CD4-positive, alpha-beta memory T cell (primary cell): ENCODE measurements at regions not wholly inside any gene's neighbourhood (a gene's known extent, or its start where the extent isn't known, plus 50 kb on each side); places are given as distances from the start of the nearest gene placed in this dataset.

ENCODE experiments used
- CTCF ChIA-PET: fragments of 350-600 bp; sonication (Branson Sonifier 250); formaldehyde crosslinking; loops from one replicate; lab custom pipeline; 2021; ENCODE audit warnings: inconsistent platforms; ENCODE audit not compliant: partially characterized antibody; lab: Charles Lee
- POLR2A ChIA-PET: fragments of 350-600 bp; sonication (Branson Sonifier 250); formaldehyde crosslinking; loops from one replicate; lab custom pipeline; 2021; ENCODE audit not compliant: partially characterized antibody; lab: Charles Lee
- DNase-seq, 5 donors: peaks; one replicate each; pipeline versions ENCODE4 v3.0.0 to v3.0.0-alpha.2; 2020 to 2022; ENCODE audit warnings: mixed read lengths in 1 of 5
- H3K27ac ChIP-seq: one replicate; pipeline ENCODE4 v1.7.0; 2013; ENCODE audit warnings: low read depth, low read length
- H3K27me3 ChIP-seq: 2 replicates; pipeline ENCODE4 v1.7.0; 2013; ENCODE audit warnings: mild to moderate bottlenecking, low read length, moderate library complexity; ENCODE audit not compliant: insufficient read depth
- H3K36me3 ChIP-seq: 2 replicates; pipeline ENCODE4 v1.7.0; 2013; ENCODE audit warnings: mild to moderate bottlenecking, low read length, moderate library complexity; ENCODE audit not compliant: insufficient read depth
- H3K4me1 ChIP-seq: 2 replicates; pipeline ENCODE4 v1.7.0; 2013; ENCODE audit warnings: mild to moderate bottlenecking, low read length, moderate library complexity; ENCODE audit not compliant: insufficient read depth
- H3K4me3 ChIP-seq, 2 donors: one replicate each; pipeline ENCODE4 v1.7.0; 2013; ENCODE audit warnings: low read length in 2 of 2, mild to moderate bottlenecking in 1 of 2
- H3K9me3 ChIP-seq, 2 donors: one replicate each; pipeline ENCODE4 v1.7.0; 2013; ENCODE audit warnings: low read length in 2 of 2, control low read depth in 1 of 2; ENCODE audit not compliant: control insufficient read depth in 1 of 2
- H3K27ac Mint-ChIP-seq, 7 donors: one replicate each; pipeline ENCODE4 v1.8.0; 2020 to 2021; ENCODE audit warnings: mixed read lengths in 7 of 7, mild to moderate bottlenecking in 6 of 7, inconsistent platforms in 3 of 7, moderate library complexity in 3 of 7
- H3K27me3 Mint-ChIP-seq, 2 donors: one replicate each; pipeline ENCODE4 v1.8.0; 2020 to 2021; ENCODE audit warnings: mixed read lengths in 2 of 2
- H3K36me3 Mint-ChIP-seq, 2 donors: one replicate each; pipeline ENCODE4 v1.8.0; 2020 to 2021; ENCODE audit warnings: mixed read lengths in 2 of 2, inconsistent platforms in 1 of 2, mild to moderate bottlenecking in 1 of 2
- H3K4me1 Mint-ChIP-seq, 4 donors: one replicate each; pipeline ENCODE4 v1.8.0; 2020 to 2021; ENCODE audit warnings: mixed read lengths in 4 of 4, mild to moderate bottlenecking in 1 of 4
- H3K4me3 Mint-ChIP-seq, 8 donors: one replicate each; pipeline ENCODE4 v1.8.0; 2020 to 2021; ENCODE audit warnings: mixed read lengths in 8 of 8, mild to moderate bottlenecking in 7 of 8, moderate library complexity in 6 of 8, inconsistent platforms in 3 of 8
- H3K9me3 Mint-ChIP-seq, 8 donors: one replicate each; pipeline ENCODE4 v1.8.0; 2020 to 2021; ENCODE audit warnings: mixed read lengths in 8 of 8, mild to moderate bottlenecking in 5 of 8, inconsistent platforms in 3 of 8, moderate library complexity in 1 of 8
- intact Hi-C: fragments of 100-400 bp; cut with micrococcal nuclease; formaldehyde crosslinking; loops from one replicate; pipeline ENCODE4 v1.15.1; 2023

DNA sequence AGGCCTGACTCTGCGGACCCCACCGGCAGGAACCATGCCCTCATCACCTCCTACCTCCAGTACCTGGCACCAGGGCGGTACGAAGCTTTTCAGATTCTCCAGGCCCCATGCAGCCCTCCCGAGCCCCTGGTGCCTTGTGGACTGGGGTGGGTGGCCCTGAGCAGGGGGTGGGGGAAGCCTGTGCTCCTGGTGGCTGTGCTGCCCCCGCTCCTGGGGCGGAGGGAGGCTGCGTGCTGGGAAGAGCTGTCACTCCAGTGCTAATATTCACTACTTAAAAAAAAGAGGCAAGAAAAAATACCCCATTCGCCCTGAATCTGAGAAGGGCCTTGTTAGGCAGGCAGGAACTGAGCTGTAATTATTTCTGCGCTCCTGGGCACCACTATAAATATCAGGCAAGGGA, 111.8 kb downstream of the ENGASE start:
- Histone ChIP-seq H3K36me3 (no peaks in the 10 kb centered on the region), H3K9me3 (no peaks in the 10 kb centered on the region), H3K4me1 (no peaks in the 10 kb centered on the region), H3K4me3 (no peak overlapping the region), H3K27me3 (peaks cover 3% of the 10 kb centered on the region), H3K27ac (no peak overlapping the region)
- POLR2A ChIA-PET, result no interaction called here
- peaks cover 0 to 4% (median 0%) of the 10 kb centered on the region in 4 donors for H3K4me1 Mint-ChIP-seq
- no peaks in the 10 kb centered on the region for H3K36me3 Mint-ChIP-seq
- H3K27ac Mint-ChIP-seq, result no peak overlapping the region
- intact Hi-C loops, result no loop called here
- H3K9me3 Mint-ChIP-seq, result no peaks in the 10 kb centered on the region
- no peak overlapping the region for H3K4me3 Mint-ChIP-seq
- CTCF ChIA-PET, result no interaction called here
- no peak for DNase-seq
- H3K27me3 Mint-ChIP-seq, result peaks cover 34 to 50% of the 10 kb centered on the region in 2 donors

DNA sequence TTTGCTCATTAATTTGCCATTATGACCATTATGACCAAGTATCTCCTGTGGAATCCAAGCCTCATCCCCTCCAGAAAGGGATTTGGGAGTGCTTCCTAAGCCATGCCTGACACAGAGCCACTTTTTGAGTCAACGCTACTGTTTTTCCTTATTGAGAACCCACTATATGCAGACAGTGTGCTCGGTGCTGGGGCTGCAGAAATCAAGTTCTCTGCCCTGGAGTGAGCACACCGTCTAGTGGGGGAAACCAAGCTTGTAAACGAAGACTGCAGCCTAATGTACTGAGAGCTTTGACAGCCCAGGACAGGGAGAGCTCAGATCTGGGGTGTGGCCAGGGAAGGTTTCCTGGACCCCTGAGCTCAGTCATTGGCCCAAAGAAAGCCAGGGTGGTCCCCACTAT, 111.0 kb downstream of the ENGASE start:
- CTCF ChIA-PET, result no interaction called here
- Histone ChIP-seq H3K27ac (no peak overlapping the region), H3K36me3 (no peaks in the 10 kb centered on the region), H3K4me1 (no peaks in the 10 kb centered on the region), H3K27me3 (peaks cover 3% of the 10 kb centered on the region), H3K4me3 (no peak overlapping the region), H3K9me3 (no peaks in the 10 kb centered on the region)
- no peak for DNase-seq
- POLR2A ChIA-PET, result no interaction called here
- Mint-ChIP-seq H3K36me3 (no peaks in the 10 kb centered on the region), H3K9me3 (no peaks in the 10 kb centered on the region), H3K27me3 (peaks cover 30 to 44% of the 10 kb centered on the region in 2 donors), H3K4me1 (peaks cover 0 to 4% (median 0%) of the 10 kb centered on the region in 4 donors), H3K27ac (no peak overlapping the region), H3K4me3 (no peak overlapping the region)
- intact Hi-C loops, result no loop called here

DNA sequence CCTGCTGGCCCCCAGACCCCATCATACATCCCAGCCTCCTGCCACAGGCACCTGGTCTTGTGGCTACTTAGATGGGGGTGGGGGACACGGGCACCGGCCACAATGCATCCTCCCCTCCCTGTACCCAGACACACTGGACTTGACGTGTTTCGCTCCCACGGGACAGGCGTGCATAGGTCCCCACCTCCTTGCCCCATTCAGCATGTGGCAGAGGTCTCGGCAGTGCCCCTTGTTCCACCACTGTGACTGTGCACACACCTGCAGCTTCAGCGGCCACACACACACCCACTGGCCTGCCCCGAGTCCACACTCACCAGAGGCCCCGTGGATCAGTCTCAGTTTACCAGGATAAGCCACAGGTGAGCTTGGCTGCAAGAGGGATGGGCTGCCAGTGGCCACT, 109.6 kb downstream of the ENGASE start:
- POLR2A ChIA-PET, result no interaction called here
- H3K9me3 ChIP-seq, result no peaks in the 10 kb centered on the region

GRCh38 chr17:79183293-79184158, 108.9 kb downstream of the ENGASE start:
- Mint-ChIP-seq H3K4me1 (peaks cover 0 to 4% (median 0%) of the 10 kb centered on the region in 4 donors), H3K36me3 (no peaks in the 10 kb centered on the region), H3K27me3 (peaks cover 24 to 30% of the 10 kb centered on the region in 2 donors), H3K4me3 (peak overlapping the region in 1 of 8 donors; percentile 52), H3K27ac (no peak overlapping the region), H3K9me3 (no peaks in the 10 kb centered on the region)
- no peak overlapping the region for H3K4me3 ChIP-seq
- no peaks in the 10 kb centered on the region for H3K4me1 ChIP-seq
- peaks cover 3% of the 10 kb centered on the region for H3K27me3 ChIP-seq
- H3K9me3 ChIP-seq, result no peaks in the 10 kb centered on the region
- CTCF ChIA-PET, result no interaction called here
- DNase-seq, result no peak
- H3K36me3 ChIP-seq, result no peaks in the 10 kb centered on the region
- intact Hi-C loops, result no loop called here
- H3K27ac ChIP-seq, result no peak overlapping the region
- POLR2A ChIA-PET, result no interaction called here

More for the DNA sequence above, 109.6 kb downstream of the ENGASE start:
- Histone ChIP-seq H3K4me1 (no peaks in the 10 kb centered on the region), H3K27ac (no peak overlapping the region), H3K4me3 (no peak overlapping the region), H3K36me3 (no peaks in the 10 kb centered on the region), H3K27me3 (peaks cover 3% of the 10 kb centered on the region)
- Mint-ChIP-seq H3K4me1 (peaks cover 0 to 4% (median 0%) of the 10 kb centered on the region in 4 donors), H3K27ac (no peak overlapping the region), H3K4me3 (peak overlapping the region in 2 of 8 donors; percentile 10 to 22), H3K27me3 (peaks cover 24 to 35% of the 10 kb centered on the region in 2 donors), H3K36me3 (no peaks in the 10 kb centered on the region), H3K9me3 (no peaks in the 10 kb centered on the region)
- DNase-seq, result no peak
- intact Hi-C loops, result no loop called here
- CTCF ChIA-PET, result no interaction called here

DNA sequence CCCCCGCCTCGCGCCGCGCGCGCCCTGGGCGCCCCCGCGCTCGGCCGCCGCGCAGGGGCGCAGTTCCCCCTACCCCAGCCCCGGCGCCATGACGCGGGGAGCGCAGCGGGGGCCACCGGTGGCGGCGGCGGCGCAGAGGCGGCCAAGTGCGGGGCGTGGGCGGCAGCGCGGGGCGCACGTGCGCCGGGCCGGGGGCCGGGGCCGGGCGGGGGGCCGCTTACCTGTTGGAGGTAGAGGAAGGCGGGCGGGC, 108.3 kb downstream of the ENGASE start:
- POLR2A ChIA-PET, result no interaction called here
- no peak overlapping the region for H3K27ac ChIP-seq
- no peaks in the 10 kb centered on the region for H3K36me3 ChIP-seq
- H3K4me3 ChIP-seq, result no peak overlapping the region
- no peak overlapping the region for H3K4me3 Mint-ChIP-seq
- DNase-seq, result no peak
- CTCF ChIA-PET, result no interaction called here
- intact Hi-C loops, result no loop called here
- H3K9me3 ChIP-seq, result no peaks in the 10 kb centered on the region
- H3K36me3 Mint-ChIP-seq, result no peaks in the 10 kb centered on the region
- H3K4me1 Mint-ChIP-seq, result peaks cover 0 to 4% (median 0%) of the 10 kb centered on the region in 4 donors
- peaks cover 3% of the 10 kb centered on the region for H3K27me3 ChIP-seq
- no peak overlapping the region for H3K27ac Mint-ChIP-seq
- no peaks in the 10 kb centered on the region for H3K9me3 Mint-ChIP-seq
- no peaks in the 10 kb centered on the region for H3K4me1 ChIP-seq
- peaks cover 24 to 30% of the 10 kb centered on the region in 2 donors for H3K27me3 Mint-ChIP-seq

- peak overlapping the region in 2 of 8 donors; percentile 29 to 31 for H3K4me3 Mint-ChIP-seq
- POLR2A ChIA-PET, result no interaction called here
These were observed 107.8 kb downstream of the ENGASE start for GRCh38 chr17:79182176-79183042.

GRCh38 chr17:79180358-79181005, 105.9 kb downstream of the ENGASE start:
- Histone ChIP-seq H3K4me1 (no peaks in the 10 kb centered on the region), H3K9me3 (no peaks in the 10 kb centered on the region), H3K4me3 (no peak overlapping the region), H3K36me3 (no peaks in the 10 kb centered on the region), H3K27me3 (no peaks in the 10 kb centered on the region), H3K27ac (no peak overlapping the region)
- intact Hi-C loops, result no loop called here
- H3K4me3 Mint-ChIP-seq, result no peak overlapping the region
- no peaks in the 10 kb centered on the region for H3K36me3 Mint-ChIP-seq
- H3K4me1 Mint-ChIP-seq, result peaks cover 0 to 4% (median 0%) of the 10 kb centered on the region in 4 donors
- H3K27me3 Mint-ChIP-seq, result peaks cover 18 to 20% of the 10 kb centered on the region in 2 donors
- ChIA-PET POLR2A (no interaction called here), CTCF (no interaction called here)
- no peaks in the 10 kb centered on the region for H3K9me3 Mint-ChIP-seq
- no peak for DNase-seq
- no peak overlapping the region for H3K27ac Mint-ChIP-seq

More at GRCh38 chr17:79182176-79183042, 107.8 kb downstream of the ENGASE start:
- intact Hi-C loops, result no loop called here
- H3K27me3 ChIP-seq, result peaks cover 3% of the 10 kb centered on the region
- CTCF ChIA-PET, result no interaction called here
- Mint-ChIP-seq H3K36me3 (no peaks in the 10 kb centered on the region), H3K9me3 (no peaks in the 10 kb centered on the region), H3K27me3 (peaks cover 21 to 28% of the 10 kb centered on the region in 2 donors), H3K4me1 (peaks cover 0 to 4% (median 0%) of the 10 kb centered on the region in 4 donors), H3K27ac (no peak overlapping the region)
- no peak for DNase-seq
- no peaks in the 10 kb centered on the region for H3K9me3 ChIP-seq
- no peaks in the 10 kb centered on the region for H3K36me3 ChIP-seq
- no peak overlapping the region for H3K27ac ChIP-seq
- no peaks in the 10 kb centered on the region for H3K4me1 ChIP-seq
- H3K4me3 ChIP-seq, result no peak overlapping the region
